Pancreas (tissue), 10 donors: ENCODE measurements at regions not wholly inside any gene's neighbourhood (a gene's known extent, or its start where the extent isn't known, plus 50 kb on each side); places are given as distances from the start of the nearest gene placed in this dataset.
A peak's percentile ranks its signal among the peaks of the same experiment; 100 is the strongest.

Experiments
- ATAC-seq, 4 donors: fragments of 200-7000 bp; cut with Tn5 transposase; one replicate each; pipeline versions ENCODE4 v1.8.0 to v1.9.1; 2020; ENCODE audit warnings: mild to moderate bottlenecking in 4 of 4, moderate library complexity in 4 of 4
- DNase-seq, 6 donors: peaks; one replicate each; pipeline ENCODE4 v3.0.0-alpha.2; 2020
- FAIRE-seq: peaks from 2 replicates; lab custom pipeline; 2012; peaks lifted over from hg19 to GRCh38; lab: Jason Lieb, UNC
- H3K27ac ChIP-seq, 4 donors: fragments of 200-600 bp; sonication (generic); 1 replicate in 3 of 4; 2 replicates in 1 of 4; pipeline versions ENCODE4 v1.5.0 to v1.8.0; 2020
- H3K27me3 ChIP-seq, 4 donors: fragments of 200-600 bp; one replicate each; pipeline ENCODE4 v1.8.0; 2021
- H3K36me3 ChIP-seq, 3 donors: fragments of 200-600 bp; sonication (generic) in 1 of 3; one replicate each; pipeline versions ENCODE4 v1.5.0 to v1.8.0; 2020 to 2021
- H3K4me1 ChIP-seq, 3 donors: fragments of 200-600 bp; one replicate each; pipeline ENCODE4 v1.8.0; 2021
- H3K4me3 ChIP-seq, 4 donors: fragments of 200-600 bp; sonication (generic) in 2 of 4; one replicate each; pipeline versions ENCODE4 v1.5.0 to v1.8.0; 2020 to 2021
- H3K9me3 ChIP-seq, 4 donors: fragments of 200-600 bp; one replicate each; pipeline ENCODE4 v1.8.0; 2021
- CTCF ChIP-seq, 4 donors: fragments of 200-600 bp; sonication (generic) in 3 of 4; IDR thresholded peaks; one replicate each; pipeline versions ENCODE4 v1.5.0 to v1.8.0; 2021; ENCODE audit warnings: antibody characterized with exemption in 4 of 4
- WGBS, 2 donors: extraction: QIAGEN DNeasy Blood & Tissue Kit; methylation state at CpG; one replicate each; pipeline ENCODE4 v1.1.7; 2013; 5-methylcytosine and 5-hydroxymethylcytosine counted together
- intact Hi-C, 3 donors: fragments of 100-400 bp; cut with DNase I; formaldehyde crosslinking; loops; one replicate each; pipeline versions ENCODE4 v1.11.1 to v1.14.2; 2022
- donor health status: healthy with polysubstance abuse.
- donor health status: DM: no; HTN: no; CAD: no; lungs with moderate emphysema.
- donor health status: DM: no; HTN: no; CAD: no.
- donor health status: control.
- donor health status: control.
- donor health status: Bipolar disorder and iron deficiency.
- donor health status: DM: yes; HTN: yes; CAD: no.
- donor health status: DM: no; HTN: no; CAD: no.
- donor health status: DM: no; HTN: no; CAD: no.
- donor health status: DM: yes; HTN: yes; CAD: no.

- Histone ChIP-seq H3K9me3 (no peaks in the 10 kb centered on the region), H3K27me3 (no peaks in the 10 kb centered on the region), H3K36me3 (no peaks in the 10 kb centered on the region), H3K4me1 (no peaks in the 10 kb centered on the region), H3K27ac (no peak overlapping the region), H3K4me3 (no peak overlapping the region)
- ATAC-seq (peak in 1 of 4 donors; percentile 23), FAIRE-seq (no peak), DNase-seq (no peak)
- intact Hi-C loops = no loop called here
- no peak for TF ChIP-seq CTCF (IDR thresholded peaks at IDR 0.05)
These were observed 183.3 kb upstream of the ZBTB20 start for GRCh38 chr3:115330430-115330829.

GRCh38 chr3:115332998-115333397 is 185.9 kb upstream of the ZBTB20 start:
- FAIRE-seq = no peak
- no peaks in the 10 kb centered on the region for H3K4me1 ChIP-seq
- H3K9me3 ChIP-seq = no peaks in the 10 kb centered on the region
- WGBS, 2 donors = 61 to 69% methylated on average over 2 of the region's 2 CpGs
- no peak for ATAC-seq
- no peaks in the 10 kb centered on the region for H3K36me3 ChIP-seq
- intact Hi-C loops = no loop called here
- no peaks in the 10 kb centered on the region for H3K27me3 ChIP-seq
- TF ChIP-seq CTCF (IDR thresholded peaks at IDR 0.05) = no peak
- no peak for DNase-seq
- no peak overlapping the region for H3K4me3 ChIP-seq
- no peak overlapping the region for H3K27ac ChIP-seq

DNA sequence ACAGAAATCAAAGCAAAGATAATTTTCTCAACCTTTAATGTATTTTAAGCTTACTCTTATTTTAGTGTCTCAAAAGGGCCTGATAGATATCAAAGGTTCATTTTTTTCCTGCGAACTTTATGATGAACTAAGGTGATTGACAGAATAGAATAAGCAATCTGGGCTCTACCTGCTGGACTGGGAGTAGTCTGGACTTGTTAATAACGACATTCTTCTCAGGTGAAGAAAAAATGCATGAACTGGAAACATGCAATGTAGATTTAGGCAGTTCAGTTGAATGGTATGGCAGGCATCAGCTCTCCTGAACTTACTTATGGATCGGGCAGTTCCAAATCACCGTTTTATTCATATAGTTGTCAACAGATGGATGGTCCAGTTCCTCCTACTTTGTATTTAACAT is 189.7 kb upstream of the ZBTB20 start:
- no peak for FAIRE-seq
- Histone ChIP-seq H3K4me1 (no peaks in the 10 kb centered on the region), H3K27me3 (no peaks in the 10 kb centered on the region), H3K27ac (no peak overlapping the region), H3K36me3 (no peaks in the 10 kb centered on the region), H3K9me3 (no peaks in the 10 kb centered on the region), H3K4me3 (no peak overlapping the region)
- intact Hi-C loops = no loop called here
- DNase-seq = no peak
- no peak for TF ChIP-seq CTCF (IDR thresholded peaks at IDR 0.05)
- WGBS, 2 donors = 67 to 69% methylated on average over 4 of the region's 4 CpGs
- ATAC-seq = no peak

GRCh38 chr3:115340586-115340985 is 193.5 kb upstream of the ZBTB20 start:
- no peaks in the 10 kb centered on the region for H3K27me3 ChIP-seq
- no peaks in the 10 kb centered on the region for H3K4me1 ChIP-seq
- TF ChIP-seq CTCF (IDR thresholded peaks at IDR 0.05) = no peak
- H3K27ac ChIP-seq = no peak overlapping the region
- H3K9me3 ChIP-seq = no peaks in the 10 kb centered on the region
- 57 to 66% methylated on average over 4 of the region's 4 CpGs for WGBS, 2 donors
- ATAC-seq (no peak), FAIRE-seq (no peak), DNase-seq (no peak)
- no peaks in the 10 kb centered on the region for H3K36me3 ChIP-seq
- intact Hi-C loops = no loop called here
- no peak overlapping the region for H3K4me3 ChIP-seq

GRCh38 chr3:115341208-115341607 is 194.1 kb upstream of the ZBTB20 start:
- H3K4me3 ChIP-seq = no peak overlapping the region
- TF ChIP-seq CTCF (IDR thresholded peaks at IDR 0.05) = no peak
- FAIRE-seq = no peak
- ATAC-seq = peak in 2 of 4 donors; percentile 38
- no peaks in the 10 kb centered on the region for H3K36me3 ChIP-seq
- no peaks in the 10 kb centered on the region for H3K4me1 ChIP-seq
- H3K27me3 ChIP-seq = no peaks in the 10 kb centered on the region
- H3K27ac ChIP-seq = no peak overlapping the region
- no peaks in the 10 kb centered on the region for H3K9me3 ChIP-seq
- 44 to 58% methylated on average over 1 of the region's 1 CpG for WGBS, 2 donors
- no peak for DNase-seq
- intact Hi-C loops = no loop called here
